ENCODE measurements at regions not wholly inside any gene's neighbourhood (a gene's known extent, or its start where the extent isn't known, plus 50 kb on each side); places are given as distances from the start of the nearest gene placed in this dataset.

DNA sequence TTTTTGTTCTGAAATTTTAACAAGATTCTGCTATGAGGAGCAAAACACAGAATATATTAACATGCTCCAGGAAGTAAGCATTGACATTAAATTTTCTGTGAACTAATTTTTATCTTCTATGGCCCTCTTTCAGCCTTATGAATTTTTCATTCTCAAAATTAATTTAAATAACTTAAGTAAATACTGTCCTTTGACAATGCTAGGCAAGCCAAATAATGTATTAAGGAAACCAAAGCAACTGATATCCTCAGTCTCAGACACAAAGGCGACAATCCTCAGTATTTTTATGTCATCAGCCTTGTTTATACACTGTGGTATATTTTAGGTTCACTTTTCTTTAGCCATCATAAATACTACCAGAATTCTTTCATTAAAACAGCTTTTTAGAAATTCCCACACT lies 159.8 kb downstream of the CGGBP1 start:
- Mint-ChIP-seq H3K27me3 (ENCODE audit: low read depth) (no peaks in the 10 kb centered on the region), H3K4me1 (no peaks in the 10 kb centered on the region), H3K36me3 (ENCODE audit: insufficient read depth in 1 of 3, low read depth in 3 of 3) (no peaks in the 10 kb centered on the region), H3K9me3 (no peaks in the 10 kb centered on the region), H3K4me3 (no peak overlapping the region), H3K27ac (no peak overlapping the region)
- TF ChIP-seq, protein P1, sequence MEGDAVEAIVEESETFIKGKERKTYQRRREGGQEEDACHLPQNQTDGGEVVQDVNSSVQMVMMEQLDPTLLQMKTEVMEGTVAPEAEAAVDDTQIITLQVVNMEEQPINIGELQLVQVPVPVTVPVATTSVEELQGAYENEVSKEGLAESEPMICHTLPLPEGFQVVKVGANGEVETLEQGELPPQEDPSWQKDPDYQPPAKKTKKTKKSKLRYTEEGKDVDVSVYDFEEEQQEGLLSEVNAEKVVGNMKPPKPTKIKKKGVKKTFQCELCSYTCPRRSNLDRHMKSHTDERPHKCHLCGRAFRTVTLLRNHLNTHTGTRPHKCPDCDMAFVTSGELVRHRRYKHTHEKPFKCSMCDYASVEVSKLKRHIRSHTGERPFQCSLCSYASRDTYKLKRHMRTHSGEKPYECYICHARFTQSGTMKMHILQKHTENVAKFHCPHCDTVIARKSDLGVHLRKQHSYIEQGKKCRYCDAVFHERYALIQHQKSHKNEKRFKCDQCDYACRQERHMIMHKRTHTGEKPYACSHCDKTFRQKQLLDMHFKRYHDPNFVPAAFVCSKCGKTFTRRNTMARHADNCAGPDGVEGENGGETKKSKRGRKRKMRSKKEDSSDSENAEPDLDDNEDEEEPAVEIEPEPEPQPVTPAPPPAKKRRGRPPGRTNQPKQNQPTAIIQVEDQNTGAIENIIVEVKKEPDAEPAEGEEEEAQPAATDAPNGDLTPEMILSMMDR (conservative IDR thresholded peaks at IDR 0.05), result no peak
- Histone ChIP-seq H3K9ac (ENCODE audit: extremely low read depth, insufficient read length, low read length) (no peak overlapping the region), H3K9me3 (ENCODE audit: control insufficient read depth, low read depth, low read length) (no peaks in the 10 kb centered on the region), H3K79me2 (ENCODE audit: insufficient read depth, low read length) (no peaks in the 10 kb centered on the region), H4K5ac (ENCODE audit: insufficient read length, low read depth, low read length) (no peak overlapping the region), H3K14ac (ENCODE audit: insufficient read depth, low read length) (no peak overlapping the region), H4K91ac (ENCODE audit: insufficient read length, low read depth, low read length) (no peak overlapping the region), H3K4ac (ENCODE audit: low read depth, low read length) (no peak overlapping the region), H3K79me1 (ENCODE audit: insufficient read depth, low read depth, low read length, poor library complexity, severe bottlenecking) (no peaks in the 10 kb centered on the region), H3K23ac (ENCODE audit: insufficient read length, low read depth, low read length) (no peak overlapping the region), H4K20me1 (ENCODE audit: control insufficient read depth, insufficient read depth, insufficient read length) (no peaks in the 10 kb centered on the region), H3T11ph (ENCODE audit: low read length) (no peak overlapping the region), H2AK5ac (ENCODE audit: insufficient read length, low read length) (no peak overlapping the region), H2AFZ (ENCODE audit: low read length) (no peak overlapping the region), H2BK120ac (ENCODE audit: low read depth, low read length, poor library complexity, severe bottlenecking) (no peak overlapping the region), H3K4me1 (ENCODE audit: insufficient read depth, low read length) (no peaks in the 10 kb centered on the region), H3K27me3 (ENCODE audit: insufficient read depth, low read length) (no peaks in the 10 kb centered on the region), H2BK12ac (ENCODE audit: insufficient read length, low read depth, low read length) (no peak overlapping the region), H4K8ac (replicated peaks; ENCODE audit: insufficient read length, low read depth, low read length) (no peak overlapping the region), H2BK5ac (ENCODE audit: insufficient read length, low read length) (no peak overlapping the region), H3K18ac (ENCODE audit: insufficient read length, low read depth, low read length) (no peak overlapping the region), H2BK15ac (ENCODE audit: low read depth, low read length) (no peak overlapping the region), H3K27ac (ENCODE audit: insufficient read length, low read depth, low read length) (no peak overlapping the region), H2BK20ac (ENCODE audit: low read depth, low read length, poor library complexity, severe bottlenecking) (no peak overlapping the region), H3K23me2 (ENCODE audit: insufficient read length, low read depth, low read length, poor library complexity, severe bottlenecking) (no peaks in the 10 kb centered on the region), H3K56ac (ENCODE audit: insufficient read length, low read depth, low read length) (no peak overlapping the region), H3K4me2 (ENCODE audit: insufficient read depth, insufficient read length, low read length) (no peak overlapping the region)
- WGBS (ENCODE audit: extremely low coverage, insufficient read length, low lambda C conversion rate), result no CpG with 5 or more reads among the region's 1 CpG
- no peak for DNase-seq

All from H9 (cell line).